DMS53 treated with DMSO at 0.1 percent for 48 hours (cell line): ENCODE measurements at regions not wholly inside any gene's neighbourhood (a gene's known extent, or its start where the extent isn't known, plus 50 kb on each side); places are given as distances from the start of the nearest gene placed in this dataset.
"Not testable (repeated sequence)": the region's sequence is repeated elsewhere in the genome, so short reads cannot be mapped to it uniquely, and the experiment has no call there.

Experiments used
- DNase-seq: peaks from one replicate; lab custom pipeline; 2025; ENCODE audit not compliant: unreplicated experiment; lab: John Stamatoyannopoulos, UW

DNA sequence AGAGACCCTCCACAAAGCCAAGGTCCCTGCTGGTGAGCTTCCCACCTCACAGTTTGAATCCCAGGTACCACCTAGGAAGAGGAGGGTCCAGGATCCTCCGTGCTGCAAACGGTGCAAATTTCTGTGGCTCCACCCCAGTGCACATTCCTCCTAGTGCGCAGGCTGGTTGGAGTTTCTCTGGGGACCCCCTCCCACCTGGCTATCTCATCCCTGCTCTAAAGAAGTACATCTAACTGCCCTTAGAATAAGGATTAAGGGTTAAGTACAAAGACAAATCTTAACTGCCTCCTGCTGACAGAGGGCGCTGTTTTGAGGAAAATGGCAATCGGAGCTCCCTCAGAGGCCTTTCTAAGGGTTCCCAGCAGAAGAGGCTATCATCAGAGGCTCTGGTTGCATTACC, 109.6 kb upstream of the FSIP2 start:
- no peak for DNase-seq

DNA sequence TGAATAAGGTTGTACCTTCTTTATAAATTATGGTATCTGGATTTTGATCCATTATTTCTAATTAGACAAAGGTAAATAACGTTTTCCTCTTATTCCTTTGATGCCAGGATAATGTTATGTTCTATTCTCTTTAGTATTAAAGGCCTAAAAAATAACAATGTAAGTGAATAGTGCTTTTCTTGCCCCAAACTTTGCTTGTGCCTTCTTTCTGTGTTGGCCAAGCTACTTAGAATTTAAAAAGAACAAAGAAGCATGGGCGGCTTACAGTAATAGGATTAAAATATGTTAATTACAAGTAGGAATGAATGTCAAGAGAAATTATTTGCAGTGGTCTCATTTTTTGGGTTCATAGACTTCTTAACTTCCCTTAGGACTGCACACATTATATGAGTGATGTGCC, 105.0 kb upstream of the FSIP2 start:
- no peak for DNase-seq

DNA sequence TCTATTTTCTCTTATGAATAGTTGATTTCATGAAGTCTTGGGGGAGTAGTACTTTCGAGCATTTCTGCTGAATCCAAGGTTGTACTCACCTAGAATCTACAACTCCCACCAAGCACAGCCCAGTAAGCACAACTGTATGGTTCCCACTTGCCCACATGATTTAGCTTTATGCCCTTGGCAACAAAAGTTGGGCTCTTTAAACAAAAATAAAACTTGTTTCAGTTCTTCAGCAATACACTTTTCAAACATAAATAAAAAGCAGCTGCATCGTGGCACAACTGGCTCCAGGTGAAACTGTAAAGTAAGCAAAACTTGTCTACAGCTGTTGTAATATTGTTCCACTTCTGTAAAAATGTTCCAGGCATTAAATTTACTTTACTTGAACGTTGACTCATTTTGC, 99.8 kb upstream of the FSIP2 start:
- no peak for DNase-seq

DNA sequence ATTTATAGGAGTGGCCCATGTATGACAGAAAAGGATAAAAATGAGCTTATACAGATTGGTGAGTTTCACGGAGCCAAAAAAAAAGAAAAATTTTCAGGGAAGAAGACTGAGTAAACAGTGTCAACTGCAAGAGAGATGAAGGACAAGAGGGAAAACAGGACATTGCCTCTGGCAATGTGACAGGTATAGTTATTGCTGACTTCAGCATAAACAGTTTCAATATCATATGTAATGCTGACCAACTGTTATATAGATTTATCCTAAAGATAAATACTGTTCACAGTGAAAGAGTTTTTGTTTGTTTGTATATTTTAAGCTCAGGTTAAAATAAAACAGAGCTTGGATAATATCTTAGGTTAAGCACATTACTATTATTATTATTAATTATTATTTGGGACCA, 98.0 kb upstream of the FSIP2 start:
- DNase-seq, result no peak

DNA sequence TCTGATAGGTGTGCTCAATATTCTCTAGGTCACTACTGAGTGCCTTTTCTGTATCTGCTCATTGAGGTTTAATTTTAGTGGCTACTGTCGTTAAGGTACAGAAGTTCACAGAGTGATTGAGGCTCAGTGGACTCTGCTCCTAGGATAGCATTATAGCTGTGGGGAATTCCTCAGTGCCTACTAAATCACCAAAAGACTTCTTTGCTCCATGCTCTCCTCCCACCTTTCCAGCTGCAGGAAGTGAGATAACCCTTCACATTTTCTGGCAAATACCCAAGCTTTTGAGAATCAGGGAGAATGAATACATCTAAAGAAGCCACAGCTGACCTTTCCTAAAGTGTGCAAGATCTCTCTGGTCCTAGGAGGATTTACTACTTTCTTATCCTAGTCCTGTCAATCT, 95.2 kb upstream of the FSIP2 start:
- DNase-seq, result peak; percentile 45

DNA sequence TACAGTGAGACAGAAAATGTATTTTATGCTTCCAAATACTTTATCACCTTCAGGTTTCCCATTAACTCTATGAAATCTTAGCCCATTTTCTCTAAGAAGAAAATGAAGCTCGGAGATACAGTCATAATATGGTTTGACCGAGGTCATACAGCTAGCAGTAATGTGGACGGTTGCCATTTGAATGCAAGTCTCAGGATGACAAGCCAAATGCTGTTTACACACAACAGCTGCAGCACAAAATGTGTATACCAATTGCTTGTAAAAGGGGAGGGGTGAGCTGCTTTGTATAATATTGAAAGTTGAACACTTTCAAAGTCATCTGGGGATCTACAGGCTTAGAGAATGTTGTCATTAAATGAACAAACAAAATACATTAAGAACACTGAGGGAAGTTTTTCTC, 93.8 kb upstream of the FSIP2 start:
- no peak for DNase-seq

DNA sequence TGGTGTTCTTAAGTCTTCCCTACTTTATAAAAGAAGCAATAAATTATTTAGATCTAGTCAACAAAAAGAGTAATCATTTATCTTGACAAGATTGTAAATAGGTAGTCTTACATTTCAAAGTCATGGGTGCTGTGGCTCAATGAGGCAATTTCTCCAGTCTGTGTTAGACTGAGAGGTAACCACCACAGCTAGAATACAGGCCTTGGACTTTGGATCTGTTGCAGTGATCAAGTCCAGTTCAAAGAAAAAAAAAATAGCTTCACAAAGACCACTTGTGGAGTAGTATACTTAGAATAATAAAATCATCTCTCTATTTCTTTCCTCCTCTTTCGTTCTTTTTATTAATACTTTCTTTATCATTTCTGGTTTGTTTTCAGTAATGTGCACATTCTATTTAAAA, 93.1 kb upstream of the FSIP2 start:
- DNase-seq, result no peak

DNA sequence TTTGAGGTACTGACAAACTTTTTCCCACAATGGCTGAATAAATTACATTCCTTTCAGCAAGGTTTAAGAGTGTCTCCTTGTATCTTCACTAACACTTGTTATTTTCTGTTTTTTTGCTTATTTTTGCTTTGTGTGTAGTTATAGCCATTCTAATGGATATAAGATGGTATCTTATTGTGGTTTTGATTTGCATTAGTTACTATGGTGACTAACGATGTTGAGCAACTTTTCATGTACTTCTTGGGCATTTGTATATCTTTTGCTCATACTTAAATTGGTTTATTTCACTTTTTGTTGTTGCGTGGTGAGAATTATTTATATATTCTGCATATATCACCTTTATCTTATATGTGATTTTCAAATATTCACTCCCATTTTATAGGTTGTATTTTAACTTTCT, 79.9 kb upstream of the FSIP2 start:
- DNase-seq, result no peak

DNA sequence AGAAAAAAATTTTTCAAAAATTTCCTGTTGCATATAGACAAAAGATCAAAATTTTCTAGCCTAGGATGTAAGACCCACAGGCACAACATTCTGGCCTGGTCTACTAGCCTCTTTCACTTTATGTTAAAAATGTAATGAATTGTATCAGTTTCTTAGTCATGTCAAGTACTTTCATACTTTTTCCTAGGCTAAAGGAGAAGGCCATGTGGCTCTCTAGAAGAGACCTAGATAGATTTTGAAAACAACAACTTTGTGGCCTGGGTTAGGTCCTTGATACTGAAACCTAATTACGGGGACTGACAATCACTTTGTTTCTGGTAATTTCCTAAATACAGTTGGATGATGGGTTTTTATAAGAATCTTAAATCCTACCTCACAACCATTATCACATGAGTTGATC, 74.8 kb upstream of the FSIP2 start:
- no peak for DNase-seq

DNA sequence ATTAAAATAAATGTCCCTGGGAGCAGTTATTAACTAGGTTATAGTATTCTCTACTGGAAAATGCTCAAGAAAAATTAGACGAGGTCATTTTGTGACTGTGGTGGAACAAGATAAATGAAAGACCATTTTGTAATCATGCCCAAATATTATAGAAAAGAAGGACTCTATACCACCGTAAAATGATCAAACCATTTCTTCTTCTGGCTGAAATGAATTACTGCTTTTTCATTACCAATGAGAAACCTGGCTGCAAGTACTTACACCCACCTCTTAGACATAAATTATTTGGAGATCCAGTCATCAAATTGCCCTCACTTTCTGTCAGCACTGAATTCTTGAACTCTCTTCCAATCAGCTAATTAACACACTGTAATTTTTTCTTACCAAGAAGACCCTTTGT, 74.2 kb upstream of the FSIP2 start:
- DNase-seq, result no peak

DNA sequence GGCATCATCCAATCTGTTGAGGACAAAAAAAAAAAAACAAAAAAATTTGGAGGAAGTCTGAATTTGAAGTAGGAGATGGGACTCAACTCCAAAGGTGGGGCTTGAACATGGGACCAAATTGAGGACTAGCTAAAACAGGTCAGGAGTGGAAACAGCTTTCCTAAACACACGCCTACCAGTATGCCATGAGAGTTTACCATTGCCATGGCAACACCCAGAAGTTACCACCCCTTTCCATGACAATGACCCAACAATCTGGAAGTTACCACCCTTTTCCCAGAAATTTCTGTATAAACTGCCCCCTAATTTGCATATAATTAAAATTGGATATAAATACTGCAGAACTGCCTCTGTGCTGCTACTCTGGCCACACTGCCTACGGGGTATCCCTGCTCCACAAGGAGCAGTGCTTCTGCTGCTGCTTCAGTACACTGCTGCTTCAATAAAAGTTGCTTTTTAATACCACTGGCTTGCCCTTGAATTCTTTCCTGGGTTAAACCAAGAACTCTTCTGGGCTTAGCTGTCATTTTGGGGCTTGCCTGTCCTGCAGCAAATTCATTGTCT, 73.3 kb upstream of the FSIP2 start:
- DNase-seq, result no peak

DNA sequence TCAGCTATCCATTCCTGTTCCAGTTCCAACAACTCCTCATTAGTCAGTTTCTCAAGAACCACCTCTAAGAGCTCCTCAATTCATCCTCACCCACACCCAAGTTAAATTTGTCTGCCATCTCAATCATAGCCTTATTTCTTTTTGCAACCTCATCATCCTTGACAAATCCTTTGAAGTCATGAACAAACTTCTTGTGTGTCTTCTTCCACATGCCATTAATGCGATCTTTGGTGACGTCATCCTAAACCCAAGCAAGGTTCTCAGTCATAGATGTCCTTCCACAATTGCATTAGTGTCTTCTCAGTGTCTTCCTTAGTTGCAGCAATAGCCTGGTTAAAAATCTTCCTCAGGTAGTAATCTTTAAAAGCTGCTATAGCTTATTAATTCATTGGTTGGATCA, 71.2 kb upstream of the FSIP2 start:
- no peak for DNase-seq

DNA sequence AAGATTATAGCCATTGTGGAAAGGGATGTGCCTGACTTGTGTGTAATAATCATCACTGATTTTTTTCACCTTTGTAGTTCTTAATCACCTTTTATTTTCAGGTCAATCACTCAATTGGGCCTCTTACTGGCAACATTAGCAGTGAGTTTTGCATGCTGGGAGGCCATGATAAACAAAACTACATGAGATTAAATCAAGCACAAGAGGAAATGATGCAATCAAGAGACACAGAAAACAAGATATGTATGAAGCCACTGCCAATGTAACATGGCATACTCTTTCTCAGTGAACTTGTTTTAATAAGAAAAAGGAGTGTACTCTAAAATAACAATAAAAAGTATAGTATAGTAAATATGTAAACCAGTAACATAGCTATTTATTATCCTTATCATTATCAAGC, 69.9 kb upstream of the FSIP2 start:
- DNase-seq, result peak; percentile 72

DNA sequence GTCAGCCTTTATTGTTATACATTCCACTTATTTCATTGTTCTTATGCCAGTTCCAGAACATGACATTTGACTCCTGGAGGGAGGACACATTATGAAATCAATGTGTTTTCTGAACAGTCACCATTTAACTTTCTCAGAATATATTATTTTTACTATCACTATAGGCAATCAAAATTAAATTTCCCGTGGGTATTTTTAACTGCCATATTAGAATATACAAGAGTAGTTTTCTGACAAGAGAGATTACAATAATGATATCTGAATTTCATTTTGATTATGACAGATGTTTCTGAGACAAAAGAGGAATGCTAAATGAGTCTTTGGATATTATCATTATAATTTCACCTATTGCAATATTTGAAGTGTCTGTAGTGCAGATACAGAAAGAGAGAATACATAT, 64.4 kb upstream of the FSIP2 start:
- DNase-seq, result no peak

DNA sequence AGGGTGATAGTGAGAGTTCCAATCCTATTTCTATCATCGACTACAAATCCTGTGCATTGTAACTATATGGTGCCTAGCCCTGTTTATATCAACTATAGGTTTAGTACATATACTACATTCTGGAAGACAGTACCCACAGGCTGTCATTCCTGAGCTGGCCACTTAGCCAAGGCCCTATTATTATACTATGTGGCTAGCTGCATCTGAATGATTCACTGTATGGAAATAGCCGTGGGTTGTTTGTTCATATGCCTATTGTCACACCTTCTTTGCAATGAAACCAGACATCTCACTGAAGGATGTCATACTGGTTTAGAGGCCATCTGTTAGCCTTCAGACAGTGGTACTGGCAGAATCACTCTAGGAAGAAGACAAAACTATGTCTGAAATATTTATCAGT, 62.3 kb upstream of the FSIP2 start:
- peak; percentile 73 for DNase-seq

DNA sequence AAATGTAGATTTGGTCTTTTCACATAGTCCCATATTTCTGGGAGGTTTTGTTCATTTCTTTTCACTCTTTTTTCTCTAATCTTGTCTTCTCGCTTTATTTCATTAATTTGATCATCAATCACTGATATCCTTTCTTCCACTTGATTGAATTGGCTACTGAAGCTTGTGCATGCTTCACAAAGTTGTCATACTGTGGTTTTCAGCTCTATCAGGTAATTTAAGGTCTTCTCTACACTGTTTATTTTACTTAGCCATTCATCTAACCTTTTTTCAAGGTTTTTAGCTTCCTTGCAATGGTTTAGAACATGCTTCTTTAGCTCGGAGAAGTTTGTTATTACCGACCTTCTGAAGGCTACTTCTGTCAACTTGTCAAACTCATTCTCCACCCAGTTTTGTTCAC, 51.6 kb upstream of the FSIP2 start:
- not testable (repeated sequence) for DNase-seq

DNA sequence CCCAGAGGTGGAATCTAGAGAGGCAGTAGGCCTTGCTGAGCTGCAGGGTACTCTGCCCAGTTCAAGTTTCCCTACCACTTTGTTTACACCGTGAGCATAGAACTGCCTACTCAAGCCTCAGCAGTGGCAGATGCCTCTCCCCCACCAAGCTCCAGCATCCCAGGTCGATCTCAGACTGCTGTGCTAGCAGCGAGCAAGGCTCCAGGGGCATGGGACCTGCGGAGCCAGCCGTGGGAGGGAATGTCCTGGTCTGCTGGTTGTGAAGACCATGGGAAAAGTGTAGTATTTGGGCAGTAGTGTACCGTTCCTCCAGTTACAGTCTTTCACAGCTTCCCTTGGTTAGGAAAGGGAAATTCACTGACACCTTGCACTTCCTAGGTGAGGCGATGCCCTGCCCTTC, 50.6 kb upstream of the FSIP2 start:
- DNase-seq, result no peak
